UCSD-AML1 (cell line): ENCODE measurements at regions not wholly inside any gene's neighbourhood (a gene's known extent, or its start where the extent isn't known, plus 50 kb on each side); places are given as distances from the start of the nearest gene placed in this dataset.

Experiments used
- DNase-seq: peaks from one replicate; lab custom pipeline; 2025; ENCODE audit not compliant: unreplicated experiment; lab: John Stamatoyannopoulos, UW

- no peak for DNase-seq
Measured at GRCh38 chr10:3524086-3524960, 260.7 kb downstream of the KLF6 start.

GRCh38 chr10:3523309-3524050 lies 261.5 kb downstream of the KLF6 start:
- no peak for DNase-seq

GRCh38 chr10:3516923-3517255 lies 268.1 kb downstream of the KLF6 start:
- DNase-seq = no peak

GRCh38 chr10:3516234-3516922 lies 268.6 kb downstream of the KLF6 start:
- no peak for DNase-seq

GRCh38 chr10:3514691-3515090 lies 270.3 kb downstream of the KLF6 start:
- no peak for DNase-seq

GRCh38 chr10:3512263-3512662 lies 272.7 kb downstream of the KLF6 start:
- no peak for DNase-seq

GRCh38 chr10:3511483-3511882 lies 273.5 kb downstream of the KLF6 start:
- no peak for DNase-seq

- no peak for DNase-seq
Measured at GRCh38 chr10:3510741-3511140, 274.3 kb downstream of the KLF6 start.

- DNase-seq = no peak
Measured at GRCh38 chr10:3509355-3509754, 275.7 kb downstream of the KLF6 start.

- DNase-seq = no peak
Measured at GRCh38 chr10:3503299-3503698, 281.7 kb downstream of the KLF6 start.

- no peak for DNase-seq
Measured at GRCh38 chr10:3502673-3503072, 282.3 kb downstream of the KLF6 start.

- no peak for DNase-seq
Measured at GRCh38 chr10:3500408-3500856, 284.6 kb downstream of the KLF6 start.

GRCh38 chr10:3499120-3499519 lies 285.9 kb downstream of the KLF6 start:
- no peak for DNase-seq

- no peak for DNase-seq
Measured at GRCh38 chr10:3497581-3497980, 287.4 kb downstream of the KLF6 start.

GRCh38 chr10:3496138-3496537 lies 288.9 kb downstream of the KLF6 start:
- no peak for DNase-seq

- no peak for DNase-seq
Measured at GRCh38 chr10:3495281-3495680, 289.7 kb downstream of the KLF6 start.

- no peak for DNase-seq
Measured at GRCh38 chr10:3494838-3495230, 290.2 kb downstream of the KLF6 start.

GRCh38 chr10:3494131-3494837 lies 290.7 kb downstream of the KLF6 start:
- no peak for DNase-seq

GRCh38 chr10:3493621-3494020 lies 291.4 kb downstream of the KLF6 start:
- no peak for DNase-seq

- DNase-seq = no peak
Measured at GRCh38 chr10:3491571-3491970, 293.4 kb downstream of the KLF6 start.

GRCh38 chr10:3487228-3487627 lies 297.8 kb downstream of the KLF6 start:
- DNase-seq = no peak
